ENCODE measurements at regions not wholly inside any gene's neighbourhood (a gene's known extent, or its start where the extent isn't known, plus 50 kb on each side); places are given as distances from the start of the nearest gene placed in this dataset.
"Not testable (repeated sequence)": the region's sequence is repeated elsewhere in the genome, so short reads cannot be mapped to it uniquely, and the experiment has no call there.

GRCh38 chr1:234818040-234818387 is 208.0 kb upstream of the IRF2BP2 start:
- not testable (repeated sequence) for DNase-seq (ENCODE audit: low spot score)

DNA sequence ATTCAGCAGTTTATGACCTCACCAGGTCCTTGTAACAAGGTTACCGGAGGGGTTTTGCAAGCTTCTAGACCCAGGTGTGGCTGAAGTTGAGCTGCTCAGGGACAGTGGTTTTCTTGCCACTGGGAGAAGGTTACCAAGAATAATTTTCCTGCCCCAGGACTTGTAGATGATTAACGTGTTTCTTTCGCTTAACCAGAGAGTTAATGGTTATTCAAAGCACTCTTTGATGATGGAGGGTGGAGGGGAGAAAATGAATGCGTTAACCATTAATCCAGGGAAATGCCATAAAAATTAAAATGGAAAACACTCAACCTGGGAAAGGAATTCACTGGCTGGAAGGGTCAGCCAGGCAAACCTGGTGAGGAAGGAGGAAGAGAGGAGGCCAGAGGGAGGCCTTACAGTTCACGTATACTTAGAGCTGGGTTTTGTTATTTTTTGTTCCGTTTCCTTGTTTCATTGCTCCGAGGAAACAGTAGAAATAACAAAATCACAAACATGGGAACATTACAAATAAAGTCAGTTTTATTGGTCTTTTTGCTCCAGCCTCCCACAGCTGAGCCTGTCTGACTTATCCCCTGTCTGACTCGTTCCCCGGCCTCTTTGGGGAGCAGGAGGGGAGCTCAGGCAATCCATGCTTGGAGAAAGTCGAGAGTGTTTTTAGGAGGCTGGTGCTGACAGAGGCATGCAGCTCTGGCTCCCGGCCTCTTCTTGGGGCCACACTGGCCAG is 207.5 kb upstream of the IRF2BP2 start:
- DNase-seq (ENCODE audit: low spot score), result not testable (repeated sequence)

DNA sequence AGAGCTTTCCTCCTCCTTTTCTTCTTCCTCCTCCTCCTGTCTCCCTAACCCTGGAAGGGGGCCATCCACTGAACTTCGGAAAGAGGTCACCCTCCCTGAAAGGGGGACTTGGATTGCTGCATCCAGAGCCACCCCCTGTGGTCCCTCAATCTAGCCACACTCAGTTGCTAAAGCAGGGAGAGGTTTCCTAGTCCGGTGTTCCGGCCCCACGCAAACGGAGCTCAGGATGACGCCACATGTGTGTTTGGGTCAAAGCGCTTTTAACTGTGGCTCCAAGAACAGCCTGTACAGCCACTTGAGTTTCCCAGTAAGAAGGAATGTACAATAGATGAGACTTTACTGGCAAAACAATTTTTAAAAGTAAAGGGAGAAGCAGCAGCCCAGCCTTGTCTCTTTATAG is 206.9 kb upstream of the IRF2BP2 start:
- not testable (repeated sequence) for DNase-seq (ENCODE audit: low spot score)

- not testable (repeated sequence) for DNase-seq (ENCODE audit: low spot score)
Measured at GRCh38 chr1:234816186-234816851, 206.3 kb upstream of the IRF2BP2 start.

DNA sequence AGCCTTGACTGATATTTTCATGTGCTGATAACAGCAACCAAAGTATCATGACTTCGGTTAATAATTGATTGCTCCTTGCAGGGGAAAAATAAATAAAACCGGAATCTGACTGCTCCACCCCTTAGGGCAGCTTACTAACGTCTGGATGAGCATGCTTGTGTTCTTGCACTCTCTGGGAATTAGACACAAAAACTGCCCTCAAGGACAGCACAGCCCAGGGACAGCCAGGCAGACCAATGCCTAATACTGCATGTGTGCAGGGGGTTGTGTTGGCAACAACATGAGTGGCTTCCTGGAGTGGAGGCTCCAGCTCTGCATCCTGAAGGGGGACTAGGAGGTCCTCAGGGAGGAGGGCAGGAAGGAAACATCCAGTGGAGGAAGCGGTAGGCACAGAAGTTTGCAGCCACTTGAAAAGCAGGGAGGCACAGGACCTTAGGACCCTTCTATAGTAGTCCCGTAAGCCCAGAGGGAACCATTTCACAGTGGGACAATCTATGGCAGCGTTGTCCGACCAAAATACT is 205.4 kb upstream of the IRF2BP2 start:
- not testable (repeated sequence) for DNase-seq (ENCODE audit: low spot score)

DNA sequence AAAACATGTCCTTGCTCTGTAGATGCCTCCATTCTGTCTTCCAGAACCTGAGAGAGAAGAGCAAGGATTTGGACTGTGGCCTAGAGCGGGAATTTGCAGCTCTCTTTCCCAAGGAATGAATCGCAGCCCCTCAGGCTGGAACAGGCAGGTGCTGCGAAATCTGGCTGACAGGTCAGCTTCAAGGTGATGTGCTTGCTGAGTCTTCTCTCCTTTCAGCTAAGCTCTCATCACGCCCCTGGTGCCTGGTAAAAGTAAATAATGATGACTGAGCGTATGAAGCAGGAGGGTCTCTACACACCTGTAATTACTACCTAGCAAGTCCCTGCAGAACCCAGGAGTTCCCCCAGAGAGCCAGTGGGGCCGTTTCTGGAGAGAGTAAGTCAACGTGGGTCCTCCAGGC is 204.3 kb upstream of the IRF2BP2 start:
- DNase-seq (ENCODE audit: low spot score), result not testable (repeated sequence)

DNA sequence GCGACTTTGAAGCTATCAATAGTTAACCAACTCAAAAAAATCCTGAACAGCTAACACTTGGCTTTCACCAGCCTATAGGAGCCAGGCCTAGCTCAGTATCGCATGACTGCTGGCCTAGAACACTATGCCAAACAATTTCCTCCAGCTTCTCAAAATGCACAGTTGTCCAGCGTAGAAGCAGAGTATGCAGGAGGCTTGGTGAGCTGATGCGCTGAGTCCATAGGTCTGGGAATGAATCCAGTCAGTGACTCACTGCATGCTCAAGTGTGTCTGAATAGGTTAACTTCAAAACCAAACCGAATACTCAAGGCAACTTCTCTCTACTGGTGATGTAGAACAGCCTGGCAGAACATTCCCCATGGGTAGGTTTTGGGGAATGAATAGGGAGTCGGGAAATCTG is 201.8 kb upstream of the IRF2BP2 start:
- not testable (repeated sequence) for DNase-seq (ENCODE audit: low spot score)

DNA sequence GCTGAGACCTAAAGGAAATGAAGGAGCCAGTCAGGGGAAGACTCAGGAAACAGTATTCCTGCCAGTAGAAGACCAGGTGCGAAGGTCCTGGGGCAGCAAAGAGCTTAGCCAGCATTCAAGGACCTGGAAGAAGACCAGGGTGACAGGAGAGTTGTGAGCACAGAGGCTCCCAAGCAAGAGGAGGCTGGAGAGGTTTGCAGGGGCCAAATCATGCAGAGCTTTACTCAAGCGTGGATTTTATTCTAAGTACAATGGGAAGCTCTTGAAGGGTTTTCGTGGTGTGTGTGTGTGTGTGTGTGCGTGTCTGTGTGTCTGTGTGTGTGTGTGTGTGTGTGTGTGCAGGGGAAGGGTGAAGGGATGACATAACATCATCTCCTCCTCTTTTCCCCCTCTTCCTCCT is 200.7 kb upstream of the IRF2BP2 start:
- DNase-seq (ENCODE audit: low spot score), result not testable (repeated sequence)

DNA sequence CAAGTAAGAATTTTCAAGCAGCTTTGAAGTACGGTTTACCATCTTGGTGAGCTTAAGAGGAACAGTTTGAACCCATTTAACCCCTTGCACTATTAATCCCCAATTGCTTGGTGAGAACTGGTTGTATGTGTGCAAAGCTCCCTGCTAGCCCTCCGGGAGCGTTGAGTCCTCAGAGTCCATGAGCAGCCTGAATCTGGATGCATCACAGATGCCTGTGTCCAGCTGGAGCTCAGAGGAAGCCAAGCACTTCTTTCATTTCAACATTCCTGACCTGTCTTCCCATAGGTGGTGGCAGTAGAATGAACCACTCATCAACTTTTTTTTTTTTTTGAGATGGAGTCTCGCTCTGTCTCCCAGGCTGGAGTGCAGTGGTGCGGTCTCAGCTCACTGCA is 199.9 kb upstream of the IRF2BP2 start:
- DNase-seq (ENCODE audit: low spot score), result not testable (repeated sequence)

DNA sequence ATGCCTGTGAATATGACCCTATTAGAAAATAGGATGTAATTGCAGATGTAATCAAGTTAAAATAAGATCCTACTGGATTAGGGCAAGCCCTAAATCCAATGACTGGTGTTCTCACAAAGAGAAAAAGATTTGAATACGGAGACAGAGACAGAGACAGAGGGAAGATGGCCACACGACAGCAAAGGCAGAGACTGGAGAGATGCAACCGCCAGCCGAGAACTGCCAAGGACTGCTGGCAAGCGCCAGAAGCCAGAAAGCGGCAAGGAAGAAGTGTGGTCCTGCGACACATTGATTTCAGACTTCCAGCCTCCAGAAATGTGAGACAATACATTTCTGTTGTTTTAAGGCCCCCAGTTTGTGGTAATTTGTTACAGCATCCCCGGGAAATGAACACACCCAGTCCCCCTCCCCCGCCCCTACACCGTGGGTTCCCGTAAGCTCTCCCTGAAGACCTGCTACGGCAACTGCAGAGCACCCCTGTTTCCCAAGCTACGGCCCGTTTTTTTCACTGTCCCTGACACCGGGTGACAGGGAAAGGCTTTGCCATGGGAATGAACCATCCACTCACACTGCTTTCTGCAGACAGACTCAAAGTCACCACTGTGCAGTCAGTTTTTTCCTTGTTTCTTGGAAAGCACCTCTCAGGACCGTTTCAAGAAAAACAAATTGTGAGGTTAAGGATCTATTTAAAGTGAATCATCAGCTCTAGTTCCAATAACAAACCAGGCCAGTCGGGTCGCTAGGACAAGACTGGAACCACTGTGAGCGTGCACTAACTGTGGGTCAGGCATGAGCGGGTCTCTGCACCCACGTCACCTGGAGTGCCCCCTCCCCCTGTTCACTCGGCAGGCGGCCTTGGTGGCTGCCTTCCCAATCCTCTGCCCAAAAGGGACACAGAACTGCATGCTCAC is 199.2 kb upstream of the IRF2BP2 start:
- DNase-seq (ENCODE audit: low spot score), result not testable (repeated sequence)

DNA sequence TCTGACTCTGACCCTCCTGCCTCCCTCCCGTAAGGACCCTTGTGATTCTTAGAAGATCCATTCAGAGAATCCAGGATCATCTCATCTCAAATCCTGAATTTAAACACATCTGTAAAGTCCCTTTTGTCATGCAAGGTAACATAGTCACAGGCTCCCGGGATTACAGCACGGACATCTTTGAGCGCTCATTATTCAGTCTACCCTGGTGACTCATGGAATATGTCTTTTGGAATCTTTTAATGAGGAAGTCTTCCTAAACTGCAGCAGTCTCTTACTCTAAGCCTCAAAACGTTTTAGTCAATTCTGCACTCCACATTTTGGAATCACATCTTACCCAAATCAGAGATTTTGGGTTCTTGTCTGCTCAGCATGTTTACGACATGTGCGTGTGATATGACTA is 198.5 kb upstream of the IRF2BP2 start:
- not testable (repeated sequence) for DNase-seq (ENCODE audit: low spot score)

GRCh38 chr1:234807705-234808104 is 197.7 kb upstream of the IRF2BP2 start:
- not testable (repeated sequence) for DNase-seq (ENCODE audit: low spot score)

- not testable (repeated sequence) for DNase-seq (ENCODE audit: low spot score)
Measured at GRCh38 chr1:234802586-234802985, 192.6 kb upstream of the IRF2BP2 start.

GRCh38 chr1:234801636-234802035 is 191.7 kb upstream of the IRF2BP2 start:
- DNase-seq (ENCODE audit: low spot score), result not testable (repeated sequence)

- DNase-seq (ENCODE audit: low spot score), result not testable (repeated sequence)
Measured at GRCh38 chr1:234801147-234801546, 191.2 kb upstream of the IRF2BP2 start.

GRCh38 chr1:234800563-234800962 is 190.6 kb upstream of the IRF2BP2 start:
- DNase-seq (ENCODE audit: low spot score), result not testable (repeated sequence)

DNA sequence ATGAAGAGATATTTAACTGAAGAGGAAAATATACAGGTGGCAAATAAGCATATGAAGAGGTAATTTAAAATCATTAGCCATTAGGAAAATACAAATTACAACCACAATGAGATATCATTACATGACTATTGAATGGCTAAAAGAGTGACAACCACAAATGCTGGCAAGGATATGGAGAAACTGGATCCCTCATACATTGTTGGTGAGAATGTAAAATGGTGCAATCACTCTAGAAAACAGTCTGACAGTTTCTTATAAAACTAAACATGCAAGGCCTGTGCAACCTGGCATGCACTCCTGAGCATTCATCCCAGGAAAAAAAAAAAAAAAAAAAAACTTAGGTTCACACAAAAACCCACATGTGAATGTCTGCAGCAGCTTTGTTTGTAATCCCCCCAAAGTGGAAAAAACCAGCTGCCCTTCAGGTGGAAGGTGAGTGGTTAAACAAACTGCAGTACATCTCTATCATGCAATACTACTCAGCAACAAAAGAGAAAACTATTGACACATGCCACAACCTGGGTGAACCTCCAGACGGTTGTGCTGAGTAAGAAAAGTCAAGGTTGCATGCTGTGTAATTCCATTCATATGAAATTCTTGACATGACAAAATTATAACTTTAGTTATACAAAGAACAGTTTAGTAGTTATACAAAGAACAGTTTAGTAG is 189.2 kb upstream of the IRF2BP2 start:
- DNase-seq (ENCODE audit: low spot score), result not testable (repeated sequence)

DNA sequence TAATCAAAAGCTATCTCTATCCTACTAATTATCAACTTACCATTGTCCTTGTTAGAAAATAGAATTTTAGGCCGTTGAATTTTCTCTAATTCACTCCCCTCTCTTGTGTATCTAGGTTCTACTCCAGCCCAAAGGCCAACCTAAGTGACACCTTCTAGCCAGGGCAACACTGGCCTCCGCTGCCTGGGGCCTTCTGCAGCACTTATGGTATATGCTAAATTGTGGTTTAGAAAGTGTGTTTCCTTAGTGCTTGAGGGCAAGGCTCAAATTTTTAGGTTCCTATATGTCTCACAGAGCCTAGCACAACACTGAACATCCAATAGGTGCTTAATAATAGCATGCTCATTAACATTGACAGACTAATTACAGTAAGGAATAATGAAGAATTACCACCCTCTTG is 187.2 kb upstream of the IRF2BP2 start:
- DNase-seq (ENCODE audit: low spot score), result not testable (repeated sequence)

GRCh38 chr1:234796438-234796792 is 186.4 kb upstream of the IRF2BP2 start:
- DNase-seq (ENCODE audit: low spot score), result not testable (repeated sequence)

DNA sequence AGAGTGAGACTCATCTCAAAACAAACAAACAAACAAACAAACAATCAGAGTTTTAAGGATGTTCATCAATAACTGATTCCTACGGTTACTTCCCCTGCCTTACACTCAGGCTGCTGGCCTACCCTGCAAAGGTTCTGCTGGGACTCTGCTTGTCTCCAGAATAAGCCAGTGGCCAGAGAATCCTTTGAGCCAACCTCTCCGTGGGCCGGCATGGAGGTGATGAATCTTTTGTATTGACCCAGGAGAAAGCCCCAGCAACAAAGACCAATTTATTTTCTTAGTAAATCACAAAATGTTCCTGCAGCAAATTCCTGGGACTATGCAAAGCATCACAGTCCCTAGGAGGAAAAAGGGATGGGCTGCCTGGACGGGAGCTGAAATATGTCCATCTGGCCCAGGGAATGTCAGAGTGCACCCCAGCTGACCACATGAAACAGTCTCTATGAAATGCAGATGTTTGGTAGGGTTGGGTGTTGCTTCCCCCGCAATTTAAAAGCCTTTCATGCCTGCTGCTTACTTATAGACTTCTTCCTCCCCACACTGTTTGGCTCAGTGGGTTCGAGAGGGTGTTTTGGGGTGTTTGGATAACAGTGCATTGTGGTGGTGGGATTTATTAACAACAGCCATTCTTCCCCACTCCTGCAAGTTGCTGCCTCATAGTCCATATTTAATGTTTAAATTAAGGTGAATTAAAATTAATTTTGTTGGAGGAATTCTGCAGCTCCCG is 185.9 kb upstream of the IRF2BP2 start:
- DNase-seq (ENCODE audit: low spot score), result peak; percentile 62

- DNase-seq (ENCODE audit: low spot score), result not testable (repeated sequence)
Measured at GRCh38 chr1:234795007-234795406, 185.0 kb upstream of the IRF2BP2 start.

Measured in AG20443 (cell line).